PC-9 (cell line): ENCODE measurements at regions not wholly inside any gene's neighbourhood (a gene's known extent, or its start where the extent isn't known, plus 50 kb on each side); places are given as distances from the start of the nearest gene placed in this dataset.

Experiments used
- BruUV-seq: library from RNA; stranded (reverse); fragments of 400-500 nt; replicated peaks from 2 replicates; lab custom pipeline; 2021; lab: Mats Ljungman, UMichigan
- CTCF ChIA-PET: fragments of 300-600 bp; sonication (Branson Sonifier 250); formaldehyde crosslinking; loops from one replicate; lab custom pipeline; 2022; ENCODE audit warnings: antibody characterized with exemption; lab: Charles Lee
- POLR2A ChIA-PET: fragments of 300-600 bp; sonication (Branson Sonifier 250); formaldehyde crosslinking; loops from one replicate; lab custom pipeline; 2022; ENCODE audit warnings: antibody characterized with exemption; ENCODE audit not compliant: unreplicated experiment; lab: Charles Lee
- DNase-seq, 2 experiments: peaks; one replicate each; pipeline versions ENCODE4 v3.0.0 to v3.0.0-alpha.2; 2015 to 2022; ENCODE audit warnings: mixed read lengths in 1 of 2
- H2AFZ ChIP-seq: fragments of 200-600 bp; sonication (generic); 2 replicates; pipeline ENCODE4 v1.8.1; 2017; ENCODE audit warnings: antibody characterized with exemption
- H3F3A ChIP-seq: fragments of 200-600 bp; sonication (generic); 2 replicates; pipeline ENCODE4 v1.8.1; 2017; ENCODE audit warnings: antibody characterized with exemption, mild to moderate bottlenecking, low read depth; ENCODE audit not compliant: insufficient read depth
- H3K27ac ChIP-seq: fragments of 200-600 bp; sonication (generic); 2 replicates; pipeline ENCODE4 v1.6.1; 2016; ENCODE audit warnings: mixed run types
- H3K27me3 ChIP-seq: fragments of 200-600 bp; sonication (generic); 2 replicates; pipeline ENCODE4 v1.6.1; 2016; ENCODE audit warnings: low read depth, mixed run types; ENCODE audit not compliant: insufficient read depth
- H3K36me3 ChIP-seq: fragments of 200-600 bp; sonication (generic); 2 replicates; pipeline ENCODE4 v1.6.1; 2016; ENCODE audit warnings: low read depth, mixed run types
- H3K4me1 ChIP-seq: fragments of 200-600 bp; sonication (generic); replicated peaks from 2 replicates; pipeline ENCODE4 v1.6.1; 2016; ENCODE audit warnings: mixed run types; ENCODE audit not compliant: insufficient read depth
- H3K4me2 ChIP-seq: fragments of 200-600 bp; sonication (generic); 2 replicates; pipeline ENCODE4 v1.6.1; 2017; ENCODE audit warnings: mixed run types
- H3K4me3 ChIP-seq: fragments of 200-600 bp; sonication (generic); 2 replicates; pipeline ENCODE4 v1.6.1; 2016; ENCODE audit warnings: mixed run types
- H3K79me2 ChIP-seq: fragments of 200-600 bp; sonication (generic); 2 replicates; pipeline ENCODE4 v1.6.1; 2017; ENCODE audit warnings: low read depth, mixed run types
- H3K9me2 ChIP-seq: fragments of 200-600 bp; sonication (generic); 2 replicates; pipeline ENCODE4 v1.8.1; 2017; ENCODE audit warnings: mild to moderate bottlenecking; ENCODE audit not compliant: insufficient read depth
- H3K9me3 ChIP-seq: fragments of 200-600 bp; sonication (generic); 2 replicates; pipeline ENCODE4 v1.8.1; 2016; ENCODE audit warnings: low read depth; ENCODE audit not compliant: insufficient read depth
- H4K20me1 ChIP-seq: fragments of 200-600 bp; sonication (generic); 2 replicates; pipeline ENCODE4 v1.8.1; 2017; ENCODE audit not compliant: insufficient read depth
- CTCF ChIP-seq: fragments of 200-600 bp; sonication (generic); conservative IDR thresholded peaks from 2 replicates; pipeline ENCODE4 v1.6.1; 2017; ENCODE audit warnings: mixed run types, antibody characterized with exemption, mild to moderate bottlenecking, moderate library complexity
- EZH2 ChIP-seq: fragments of 200-600 bp; sonication (generic); IDR thresholded peaks from 2 replicates; pipeline ENCODE4 v1.8.0; 2017; ENCODE audit warnings: antibody characterized with exemption, low read depth
- intact Hi-C: fragments of 100-400 bp; cut with micrococcal nuclease; formaldehyde crosslinking; loops from one replicate; pipeline ENCODE4 v1.10.0; 2022; ENCODE audit not compliant: unreplicated experiment

- intact Hi-C loops, result no loop called here
- no peak overlapping the region for H2AFZ ChIP-seq
- no peaks in the 10 kb centered on the region; the same call in 1 of the 2 replicates for H3K36me3 ChIP-seq
- H3K4me3 ChIP-seq, result no peak overlapping the region
- H4K20me1 ChIP-seq, result no peaks in the 10 kb centered on the region
- no peak overlapping the region for H3K27ac ChIP-seq
- peak; percentile 18 to 57 for DNase-seq
- no TSS peak for BruUV-seq
- no peaks in the 10 kb centered on the region for H3K9me2 ChIP-seq
- CTCF ChIA-PET, result no interaction called here
- H3K79me2 ChIP-seq, result no peaks in the 10 kb centered on the region
- no peak for TF ChIP-seq EZH2
- TF ChIP-seq CTCF, result no peak
- POLR2A ChIA-PET, result interaction anchor here (0.6 kb wide), 1 partner anchor 26 kb away, joined by 11 read pairs; no protein-coding TSS in a partner anchor
- no peak overlapping the region for H3K4me2 ChIP-seq
- H3K27me3 ChIP-seq, result no peaks in the 10 kb centered on the region
- peaks cover 46% of the 10 kb centered on the region for H3K9me3 ChIP-seq
- peaks cover 3% of the 10 kb centered on the region for H3F3A ChIP-seq
- H3K4me1 ChIP-seq, result peaks cover 9% of the 10 kb centered on the region
Measured at GRCh38 chr7:41122256-41122987, 580.5 kb downstream of the INHBA start.

- Histone ChIP-seq H4K20me1 (no peaks in the 10 kb centered on the region), H3K4me1 (peaks cover 21% of the 10 kb centered on the region), H3K27ac (no peak overlapping the region), H3F3A (peaks cover 15% of the 10 kb centered on the region; the same call in 1 of the 2 replicates), H3K9me3 (peaks cover 41% of the 10 kb centered on the region), H3K27me3 (no peaks in the 10 kb centered on the region), H2AFZ (no peak overlapping the region), H3K4me3 (no peak overlapping the region), H3K4me2 (no peak overlapping the region), H3K36me3 (no peaks in the 10 kb centered on the region; the same call in 1 of the 2 replicates), H3K79me2 (no peaks in the 10 kb centered on the region), H3K9me2 (no peaks in the 10 kb centered on the region)
- intact Hi-C loops, result no loop called here
- ChIA-PET POLR2A (no interaction called here), CTCF (no interaction called here)
- DNase-seq, result no peak
- BruUV-seq, result no TSS peak
- TF ChIP-seq EZH2, result no peak
- TF ChIP-seq CTCF, result no peak
Measured at GRCh38 chr7:41121228-41121627, 581.7 kb downstream of the INHBA start.

GRCh38 chr7:41118486-41118885 lies 584.4 kb downstream of the INHBA start:
- H3K79me2 ChIP-seq, result no peaks in the 10 kb centered on the region
- peaks cover 21% of the 10 kb centered on the region; the same call in 1 of the 2 replicates for H3F3A ChIP-seq
- BruUV-seq, result no TSS peak
- no peak overlapping the region for H2AFZ ChIP-seq
- H3K27me3 ChIP-seq, result no peaks in the 10 kb centered on the region
- H3K4me2 ChIP-seq, result no peak overlapping the region
- H3K4me3 ChIP-seq, result no peak overlapping the region
- peaks cover 44% of the 10 kb centered on the region for H3K4me1 ChIP-seq
- no peaks in the 10 kb centered on the region; the same call in 1 of the 2 replicates for H3K36me3 ChIP-seq
- peaks cover 38% of the 10 kb centered on the region for H3K9me3 ChIP-seq
- no peak for DNase-seq
- POLR2A ChIA-PET, result no interaction called here
- CTCF ChIA-PET, result no interaction called here
- no peaks in the 10 kb centered on the region for H4K20me1 ChIP-seq
- intact Hi-C loops, result no loop called here
- TF ChIP-seq EZH2, result no peak
- no peak for TF ChIP-seq CTCF
- H3K9me2 ChIP-seq, result no peaks in the 10 kb centered on the region
- no peak overlapping the region for H3K27ac ChIP-seq
